ENCODE measurements at regions not wholly inside any gene's neighbourhood (a gene's known extent, or its start where the extent isn't known, plus 50 kb on each side); places are given as distances from the start of the nearest gene placed in this dataset.
A peak's percentile ranks its signal among the peaks of the same experiment; 100 is the strongest.

DNA sequence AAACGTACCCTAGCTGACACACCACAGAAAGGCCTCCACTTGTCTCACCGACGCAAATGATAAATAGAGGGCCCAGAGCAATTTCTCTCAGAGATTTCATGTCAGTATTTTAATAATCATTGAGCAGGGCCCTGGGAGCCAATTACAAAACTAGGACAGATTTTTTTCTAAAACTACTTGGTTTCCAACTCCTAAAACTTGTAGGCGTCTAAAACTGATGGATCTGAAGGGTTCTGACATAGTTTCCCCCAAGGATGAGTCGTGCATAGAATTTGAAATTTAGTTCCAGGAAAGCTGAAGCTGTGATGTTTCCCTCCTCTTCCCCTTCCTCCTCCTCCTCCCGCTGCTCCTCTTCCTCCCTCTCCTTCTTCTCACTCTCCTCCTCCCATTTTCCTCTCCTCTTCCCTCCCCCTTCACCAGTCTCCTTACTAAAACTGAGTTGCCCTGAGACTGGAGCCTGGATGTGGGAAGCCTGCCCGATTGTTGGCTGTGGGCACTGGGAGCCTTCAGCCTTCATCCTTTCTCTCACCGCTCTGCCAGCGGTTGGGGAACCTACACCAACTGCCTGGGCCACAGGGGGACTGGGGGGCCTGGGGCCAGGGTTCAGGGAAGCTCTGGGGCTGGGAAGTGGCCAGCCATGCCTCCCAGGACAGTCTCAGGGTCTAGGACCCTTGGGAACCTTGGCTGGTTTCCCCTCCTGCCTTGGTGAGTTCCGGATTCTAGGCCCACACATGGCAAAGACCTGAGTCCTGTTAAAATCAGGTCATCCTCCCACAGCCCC, 73.9 kb upstream of the SLC6A11 start:
- intact Hi-C loops (cut with micrococcal nuclease; ENCODE audit: unreplicated experiment), result no loop called here
- POLR2A ChIA-PET (ENCODE audit: low non-redundant PET), result no interaction called here
- peaks cover 13% of the 10 kb centered on the region for H3K27me3 ChIP-seq (replicated peaks; ENCODE audit: insufficient read depth, low read depth, low read length, poor library complexity)
- no peaks in the 10 kb centered on the region for H3K36me3 ChIP-seq (ENCODE audit: insufficient read depth, low read length, poor library complexity, severe bottlenecking)
- no peak for DNase-seq (ENCODE audit: low spot score)
- no peak overlapping the region for H3K4me3 ChIP-seq (ENCODE audit: low read depth, low read length, poor library complexity, severe bottlenecking)
- no peaks in the 10 kb centered on the region for H3K4me1 ChIP-seq (ENCODE audit: insufficient read depth, low read length, poor library complexity, severe bottlenecking)
- CTCF ChIA-PET, result no interaction called here
- BruUV-seq (replicated peaks), result no TSS peak
- TF ChIP-seq, protein P1, sequence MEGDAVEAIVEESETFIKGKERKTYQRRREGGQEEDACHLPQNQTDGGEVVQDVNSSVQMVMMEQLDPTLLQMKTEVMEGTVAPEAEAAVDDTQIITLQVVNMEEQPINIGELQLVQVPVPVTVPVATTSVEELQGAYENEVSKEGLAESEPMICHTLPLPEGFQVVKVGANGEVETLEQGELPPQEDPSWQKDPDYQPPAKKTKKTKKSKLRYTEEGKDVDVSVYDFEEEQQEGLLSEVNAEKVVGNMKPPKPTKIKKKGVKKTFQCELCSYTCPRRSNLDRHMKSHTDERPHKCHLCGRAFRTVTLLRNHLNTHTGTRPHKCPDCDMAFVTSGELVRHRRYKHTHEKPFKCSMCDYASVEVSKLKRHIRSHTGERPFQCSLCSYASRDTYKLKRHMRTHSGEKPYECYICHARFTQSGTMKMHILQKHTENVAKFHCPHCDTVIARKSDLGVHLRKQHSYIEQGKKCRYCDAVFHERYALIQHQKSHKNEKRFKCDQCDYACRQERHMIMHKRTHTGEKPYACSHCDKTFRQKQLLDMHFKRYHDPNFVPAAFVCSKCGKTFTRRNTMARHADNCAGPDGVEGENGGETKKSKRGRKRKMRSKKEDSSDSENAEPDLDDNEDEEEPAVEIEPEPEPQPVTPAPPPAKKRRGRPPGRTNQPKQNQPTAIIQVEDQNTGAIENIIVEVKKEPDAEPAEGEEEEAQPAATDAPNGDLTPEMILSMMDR (conservative IDR thresholded peaks at IDR 0.05; ENCODE audit: low read depth, low read length), result no peak
- no peaks in the 10 kb centered on the region for H3K9me3 ChIP-seq (ENCODE audit: low read depth, low read length, poor library complexity, severe bottlenecking)
- H3K27ac ChIP-seq (ENCODE audit: low read depth, low read length, poor library complexity, severe bottlenecking), result no peak overlapping the region

DNA sequence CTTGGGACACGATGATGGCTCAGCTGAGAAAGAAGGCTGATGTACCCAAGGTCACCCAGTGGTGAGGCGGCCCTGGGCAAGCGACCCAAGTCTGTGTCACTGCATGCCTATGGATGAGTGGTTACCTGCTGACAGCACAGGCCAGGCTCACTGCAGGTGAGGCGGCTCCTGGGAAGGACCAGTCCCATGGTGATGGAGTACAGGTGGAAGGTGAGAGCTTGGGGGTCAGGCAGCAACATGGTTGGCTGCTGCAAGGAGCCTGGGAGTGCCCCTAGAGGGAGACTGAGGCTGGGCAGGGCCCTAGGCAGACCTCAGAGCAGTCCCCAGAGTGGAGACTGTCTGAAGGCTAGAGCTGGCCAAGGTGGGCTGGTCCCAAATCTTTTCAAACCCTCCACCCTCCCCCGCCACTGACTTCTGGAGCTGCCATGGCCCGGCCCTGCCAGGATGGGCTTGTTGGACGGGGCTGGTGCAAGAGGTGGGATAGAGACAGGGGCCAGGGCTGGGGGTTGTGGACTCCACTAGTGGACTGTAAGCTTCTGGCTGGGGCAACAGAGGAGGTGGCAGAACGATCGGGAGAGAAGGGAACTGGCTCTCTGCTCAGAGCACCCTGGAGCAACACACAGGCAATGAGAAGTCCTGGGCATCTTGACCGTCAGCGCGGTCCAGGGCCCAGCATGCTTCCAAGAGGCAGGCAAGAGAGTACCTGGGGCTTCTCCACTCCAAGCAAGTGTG, 72.5 kb upstream of the SLC6A11 start:
- no TSS peak for BruUV-seq (replicated peaks)
- Histone ChIP-seq H3K9me3 (ENCODE audit: low read depth, low read length, poor library complexity, severe bottlenecking) (no peaks in the 10 kb centered on the region), H3K27ac (ENCODE audit: low read depth, low read length, poor library complexity, severe bottlenecking) (no peak overlapping the region), H3K27me3 (replicated peaks; ENCODE audit: insufficient read depth, low read depth, low read length, poor library complexity) (peaks cover 8% of the 10 kb centered on the region), H3K4me1 (ENCODE audit: insufficient read depth, low read length, poor library complexity, severe bottlenecking) (no peaks in the 10 kb centered on the region), H3K4me3 (ENCODE audit: low read depth, low read length, poor library complexity, severe bottlenecking) (no peak overlapping the region), H3K36me3 (ENCODE audit: insufficient read depth, low read length, poor library complexity, severe bottlenecking) (no peaks in the 10 kb centered on the region)
- DNase-seq (ENCODE audit: low spot score), result no peak
- ChIA-PET POLR2A (ENCODE audit: low non-redundant PET) (no interaction called here), CTCF (interaction anchor here (0.6 kb wide), 1 partner anchor 916 kb away, joined by 7 read pairs; no protein-coding TSS in a partner anchor)
- intact Hi-C loops (cut with micrococcal nuclease; ENCODE audit: unreplicated experiment), result no loop called here
- no peak for TF ChIP-seq EZH2 (IDR thresholded peaks at IDR 0.05; ENCODE audit: borderline replicate concordance, low read depth, low read length, poor library complexity, severe bottlenecking)
- TF ChIP-seq, protein P1 (conservative IDR thresholded peaks at IDR 0.05; ENCODE audit: low read depth, low read length), result no peak

DNA sequence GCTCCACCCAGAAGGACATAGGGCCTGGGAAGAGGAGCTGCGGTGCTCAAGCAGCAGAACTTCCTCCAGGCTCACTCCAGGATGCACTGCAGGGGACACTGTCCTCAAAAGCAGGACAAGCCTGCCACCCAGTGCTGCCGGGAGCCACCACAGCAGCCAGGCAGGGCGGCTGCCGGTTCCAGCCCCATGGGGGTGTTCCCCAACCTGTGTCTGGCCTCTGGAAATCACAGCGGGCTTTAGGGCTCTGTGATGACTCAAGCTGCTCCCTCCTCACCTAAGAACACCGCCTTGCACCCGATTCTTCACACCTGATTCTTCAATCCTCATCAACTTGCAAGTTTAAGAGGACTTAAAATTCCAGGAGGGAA, 71.9 kb upstream of the SLC6A11 start:
- Histone ChIP-seq H3K36me3 (ENCODE audit: insufficient read depth, low read length, poor library complexity, severe bottlenecking) (no peaks in the 10 kb centered on the region), H3K27me3 (replicated peaks; ENCODE audit: insufficient read depth, low read depth, low read length, poor library complexity) (peaks cover 6% of the 10 kb centered on the region), H3K27ac (ENCODE audit: low read depth, low read length, poor library complexity, severe bottlenecking) (no peak overlapping the region), H3K4me3 (ENCODE audit: low read depth, low read length, poor library complexity, severe bottlenecking) (no peak overlapping the region), H3K4me1 (ENCODE audit: insufficient read depth, low read length, poor library complexity, severe bottlenecking) (no peaks in the 10 kb centered on the region), H3K9me3 (ENCODE audit: low read depth, low read length, poor library complexity, severe bottlenecking) (no peaks in the 10 kb centered on the region)
- peak; percentile 15 for DNase-seq (ENCODE audit: low spot score)
- intact Hi-C loops (cut with micrococcal nuclease; ENCODE audit: unreplicated experiment), result no loop called here
- no TSS peak for BruUV-seq (replicated peaks)
- ChIA-PET CTCF (interaction anchor here (0.6 kb wide), 1 partner anchor 916 kb away, joined by 7 read pairs; no protein-coding TSS in a partner anchor), POLR2A (ENCODE audit: low non-redundant PET) (no interaction called here)
- no peak for TF ChIP-seq EZH2 (IDR thresholded peaks at IDR 0.05; ENCODE audit: borderline replicate concordance, low read depth, low read length, poor library complexity, severe bottlenecking)
- TF ChIP-seq, protein P1 (conservative IDR thresholded peaks at IDR 0.05; ENCODE audit: low read depth, low read length), result peak; percentile 29; the same call in 1 of the 2 replicates

Data from A673 (cell line).